Keratinocyte (primary cell): ENCODE measurements at regions not wholly inside any gene's neighbourhood (a gene's known extent, or its start where the extent isn't known, plus 50 kb on each side); places are given as distances from the start of the nearest gene placed in this dataset.

Source experiments
- DNase-seq: peaks from one replicate; pipeline ENCODE4 v3.0.0-alpha.2; 2011; ENCODE audit warnings: low read depth, missing footprints, low spot score
- FAIRE-seq: peaks from 2 replicates; lab custom pipeline; 2011; peaks lifted over from hg19 to GRCh38; lab: Jason Lieb, UNC
- H2AFZ ChIP-seq: 2 replicates; pipeline ENCODE4 v1.6.0; 2012; ENCODE audit warnings: low read length, control low read depth, inconsistent platforms; ENCODE audit not compliant: control insufficient read depth
- H3K27ac ChIP-seq: 2 replicates; pipeline ENCODE4 v1.5.1; 2011; ENCODE audit warnings: low read length; ENCODE audit not compliant: control insufficient read depth, insufficient read depth
- H3K27me3 ChIP-seq: 3 replicates; pipeline ENCODE4 v1.6.0; 2011; ENCODE audit warnings: low read length; ENCODE audit not compliant: control insufficient read depth, insufficient read depth; ENCODE audit errors: extremely low read depth
- H3K36me3 ChIP-seq, 2 experiments: 2 replicates in 1 of 2; 3 replicates in 1 of 2; pipeline ENCODE4 v1.5.1; 2011; ENCODE audit warnings: low read length in 2 of 2, mild to moderate bottlenecking in 1 of 2; ENCODE audit not compliant: control insufficient read depth in 2 of 2, insufficient read depth in 2 of 2; ENCODE audit errors: extremely low read depth in 1 of 2
- H3K4me1 ChIP-seq: 3 replicates; pipeline ENCODE4 v1.5.1; 2011; ENCODE audit warnings: low read length; ENCODE audit not compliant: control insufficient read depth, insufficient read depth; ENCODE audit errors: extremely low read depth
- H3K4me2 ChIP-seq: 3 replicates; pipeline ENCODE4 v1.6.0; 2011; ENCODE audit warnings: low read depth, low read length; ENCODE audit not compliant: control insufficient read depth, insufficient read depth; ENCODE audit errors: extremely low read depth
- H3K4me3 ChIP-seq, 3 experiments: fragments of 200-600 bp in 1 of 3; sonication (generic) in 1 of 3; 2 replicates in 2 of 3; 3 replicates in 1 of 3; pipeline ENCODE4 v1.5.1; 2011 to 2016; ENCODE audit warnings: low read length in 3 of 3, mild to moderate bottlenecking in 3 of 3, control low read depth in 2 of 3, inconsistent platforms in 1 of 3, low read depth in 1 of 3, mixed read lengths in 1 of 3, mixed run types in 1 of 3, moderate library complexity in 1 of 3; ENCODE audit not compliant: control insufficient read depth in 2 of 3, insufficient read depth in 2 of 3; ENCODE audit errors: extremely low read depth in 1 of 3
- H3K79me2 ChIP-seq: 2 replicates; pipeline ENCODE4 v1.6.0; 2012; ENCODE audit warnings: low read length; ENCODE audit not compliant: control insufficient read depth, insufficient read depth
- H3K9ac ChIP-seq: 3 replicates; pipeline ENCODE4 v1.6.0; 2011; ENCODE audit warnings: low read length; ENCODE audit not compliant: control insufficient read depth, insufficient read depth; ENCODE audit errors: extremely low read depth
- H3K9me1 ChIP-seq: 3 replicates; pipeline ENCODE4 v1.6.0; 2011; ENCODE audit warnings: low read length; ENCODE audit not compliant: control insufficient read depth, insufficient read depth; ENCODE audit errors: extremely low read depth
- H3K9me3 ChIP-seq: 2 replicates; pipeline ENCODE4 v1.5.1; 2012; ENCODE audit warnings: low read depth, low read length; ENCODE audit not compliant: control insufficient read depth
- H4K20me1 ChIP-seq: 3 replicates; pipeline ENCODE4 v1.6.0; 2011; ENCODE audit warnings: low read length; ENCODE audit not compliant: control insufficient read depth, insufficient read depth; ENCODE audit errors: extremely low read depth
- CTCF ChIP-seq, 3 experiments: IDR thresholded peaks in 1 of 3; conservative IDR thresholded peaks in 1 of 3; optimal IDR thresholded peaks in 1 of 3; 2 replicates in 2 of 3; 3 replicates in 1 of 3; pipeline versions ENCODE3 to v1.5.1; 2011; ENCODE audit warnings: low read length in 3 of 3, mild to moderate bottlenecking in 3 of 3, moderate library complexity in 2 of 3, control low read depth in 1 of 3, inconsistent platforms in 1 of 3; ENCODE audit not compliant: insufficient read depth in 2 of 3; ENCODE audit errors: extremely low read depth in 1 of 3
- EZH2 ChIP-seq: IDR thresholded peaks from one replicate; pipeline ENCODE4 v1.6.1; 2012; ENCODE audit warnings: inconsistent platforms, mild to moderate bottlenecking, low read length, moderate library complexity
- dilution Hi-C: fragments of 300-500 bp; cut with MboI; formaldehyde crosslinking; loops from one replicate; pipeline ENCODE4 v1.7.0; 2020; ENCODE audit warnings: low sequenced_read_pairs; ENCODE audit not compliant: extremely low pct_ligation_motif_present

GRCh38 chr13:62206165-62206564, 790.5 kb upstream of the PCDH20 start:
- no peaks in the 10 kb centered on the region for H3K4me1 ChIP-seq
- dilution Hi-C loops: no loop called here
- H3K4me2 ChIP-seq: no peak overlapping the region
- H3K79me2 ChIP-seq: no peaks in the 10 kb centered on the region
- FAIRE-seq (no peak), DNase-seq (no peak)
- no peak overlapping the region for H3K4me3 ChIP-seq
- no peaks in the 10 kb centered on the region for H3K27me3 ChIP-seq
- TF ChIP-seq CTCF (optimal IDR thresholded peaks at IDR 0.05 in 1 of 3, IDR thresholded peaks at IDR 0.05 in 1 of 3, conservative IDR thresholded peaks at IDR 0.05 in 1 of 3; ENCODE audit: extremely low read depth in 1 of 3, insufficient read depth in 2 of 3, low read length in 3 of 3) (no peak), EZH2 (no peak)
- H3K9ac ChIP-seq: no peak overlapping the region
- no peaks in the 10 kb centered on the region for H3K9me1 ChIP-seq
- H3K9me3 ChIP-seq: peaks cover 3% of the 10 kb centered on the region
- no peaks in the 10 kb centered on the region for H4K20me1 ChIP-seq
- no peak overlapping the region for H3K27ac ChIP-seq
- no peaks in the 10 kb centered on the region for H3K36me3 ChIP-seq
- H2AFZ ChIP-seq: no peak overlapping the region

GRCh38 chr13:62205273-62205672, 789.6 kb upstream of the PCDH20 start:
- Histone ChIP-seq H3K27ac (no peak overlapping the region), H3K4me2 (no peak overlapping the region), H3K4me1 (no peaks in the 10 kb centered on the region), H4K20me1 (no peaks in the 10 kb centered on the region), H3K9me1 (no peaks in the 10 kb centered on the region), H3K9me3 (peaks cover 3% of the 10 kb centered on the region), H3K36me3 (no peaks in the 10 kb centered on the region), H3K4me3 (no peak overlapping the region), H3K9ac (no peak overlapping the region), H3K79me2 (no peaks in the 10 kb centered on the region), H2AFZ (no peak overlapping the region), H3K27me3 (no peaks in the 10 kb centered on the region)
- dilution Hi-C loops: no loop called here
- TF ChIP-seq EZH2: no peak
- no peak for TF ChIP-seq CTCF (optimal IDR thresholded peaks at IDR 0.05 in 1 of 3, IDR thresholded peaks at IDR 0.05 in 1 of 3, conservative IDR thresholded peaks at IDR 0.05 in 1 of 3; ENCODE audit: extremely low read depth in 1 of 3, insufficient read depth in 2 of 3, low read length in 3 of 3)
- FAIRE-seq (no peak), DNase-seq (no peak)
